NB4 (cell line): ENCODE measurements at regions not wholly inside any gene's neighbourhood (a gene's known extent, or its start where the extent isn't known, plus 50 kb on each side); places are given as distances from the start of the nearest gene placed in this dataset.

Source experiments
- CTCF ChIP-seq: IDR thresholded peaks from one replicate; pipeline ENCODE4 v1.5.1; 2012; ENCODE audit warnings: low read depth, low read length
- MAX ChIP-seq: IDR thresholded peaks from 2 replicates; pipeline ENCODE4 v1.6.1; 2011; ENCODE audit warnings: low read depth, low read length
- MYC ChIP-seq: IDR thresholded peaks from 2 replicates; pipeline ENCODE4 v1.6.1; 2011; ENCODE audit warnings: low read depth, low read length
- POLR2A ChIP-seq: IDR thresholded peaks from 2 replicates; pipeline ENCODE4 v1.6.1; 2011; ENCODE audit warnings: mild to moderate bottlenecking; ENCODE audit not compliant: insufficient read length; ENCODE audit errors: extremely low read depth

- TF ChIP-seq CTCF (no peak), MAX (no peak), MYC (no peak), POLR2A (no peak)
These were observed 96.7 kb upstream of the BET1 start for GRCh38 chr7:94100723-94101345.
